ENCODE measurements at regions not wholly inside any gene's neighbourhood (a gene's known extent, or its start where the extent isn't known, plus 50 kb on each side); places are given as distances from the start of the nearest gene placed in this dataset.
A peak's percentile ranks its signal among the peaks of the same experiment; 100 is the strongest.

DNA sequence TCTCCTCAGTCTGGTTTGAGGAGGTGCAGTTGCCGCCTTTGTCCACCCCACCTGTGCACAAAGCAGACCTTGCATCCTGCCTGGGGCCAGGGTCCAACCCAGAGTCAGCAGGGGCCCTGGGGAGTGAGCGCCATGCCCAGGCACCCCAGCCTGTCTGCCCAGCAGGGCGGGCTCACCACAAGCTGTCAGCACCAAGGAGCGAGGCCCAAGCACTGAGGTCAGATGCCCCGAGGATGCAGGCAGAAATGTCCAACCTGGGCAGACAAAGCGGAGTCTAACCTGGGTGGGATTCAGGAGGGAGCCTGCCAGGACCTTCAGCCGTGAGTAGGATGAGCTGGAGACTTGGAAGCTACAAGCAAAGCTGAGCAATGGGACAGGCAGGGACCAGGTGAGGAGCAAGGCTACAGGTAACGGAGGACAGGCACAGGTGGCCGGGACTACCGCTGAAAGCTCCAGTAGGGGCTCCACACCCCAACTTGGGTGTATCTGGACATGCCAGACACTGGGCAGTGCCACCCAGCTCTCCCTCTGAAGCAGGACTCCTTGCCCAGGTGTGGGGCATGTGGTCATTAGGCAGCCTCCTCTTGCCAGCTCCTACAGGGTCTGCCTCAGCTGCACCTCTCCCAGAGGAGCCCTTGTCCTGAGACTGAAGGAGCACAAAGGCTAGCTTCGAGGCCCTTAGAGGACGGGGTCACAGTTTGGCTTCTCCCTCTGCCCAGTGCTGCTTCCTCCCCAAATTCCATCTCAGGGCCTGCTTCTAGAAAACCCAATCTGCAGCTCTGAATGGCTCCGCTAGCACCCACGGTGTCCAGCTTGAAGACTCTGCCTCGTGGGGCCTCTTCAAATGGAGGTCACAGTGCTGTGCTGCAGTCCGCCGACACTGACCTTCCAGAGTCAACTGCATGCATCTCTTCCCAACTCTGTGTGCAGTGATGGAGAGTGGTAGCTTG, 210.6 kb upstream of the CDYL start:
- no peak overlapping the region for H3K4me3 ChIP-seq
- no peaks in the 10 kb centered on the region for H3K27me3 ChIP-seq
- peaks cover 0 to 7% (median 0%) of the 10 kb centered on the region in 4 donors for H3K4me1 ChIP-seq
- H3K36me3 ChIP-seq, result no peaks in the 10 kb centered on the region
- peak overlapping the region in 2 of 5 donors; percentile 30 to 44 for H3K27ac ChIP-seq
- DNase-seq, result no peak
- intact Hi-C loops (cut with DNase I; ENCODE audit: low total_unique reads), result no loop called here
- 77 to 91% (median 88%) methylated on average over 17 of the region's 17 CpGs for WGBS, 5 donors
- peaks cover 0 to 10% (median 9%) of the 10 kb centered on the region in 4 donors for H3K9me3 ChIP-seq
- TF ChIP-seq EP300 (IDR thresholded peaks at IDR 0.05) (no peak), POLR2A (IDR thresholded peaks at IDR 0.05) (no peak), CTCF (IDR thresholded peaks at IDR 0.05) (no peak), POLR2AphosphoS5 (IDR thresholded peaks at IDR 0.05) (no peak)

GRCh38 chr6:4564801-4565271, 211.4 kb upstream of the CDYL start:
- Histone ChIP-seq H3K9me3 (peaks cover 0 to 2% (median 2%) of the 10 kb centered on the region in 4 donors), H3K27ac (peak overlapping the region in 2 of 5 donors; percentile 30 to 44), H3K36me3 (no peaks in the 10 kb centered on the region), H3K27me3 (no peaks in the 10 kb centered on the region), H3K4me1 (peaks cover 0 to 7% (median 0%) of the 10 kb centered on the region in 4 donors), H3K4me3 (no peak overlapping the region)
- no peak for TF ChIP-seq CTCF (IDR thresholded peaks at IDR 0.05)
- TF ChIP-seq POLR2A (IDR thresholded peaks at IDR 0.05), result no peak
- TF ChIP-seq EP300 (IDR thresholded peaks at IDR 0.05), result no peak
- no peak for TF ChIP-seq POLR2AphosphoS5 (IDR thresholded peaks at IDR 0.05)
- peak in 1 of 2 donors; percentile 18 for DNase-seq
- intact Hi-C loops (cut with DNase I; ENCODE audit: low total_unique reads), result no loop called here
- 46 to 66% (median 61%) methylated on average over 6 of the region's 6 CpGs for WGBS, 5 donors

DNA sequence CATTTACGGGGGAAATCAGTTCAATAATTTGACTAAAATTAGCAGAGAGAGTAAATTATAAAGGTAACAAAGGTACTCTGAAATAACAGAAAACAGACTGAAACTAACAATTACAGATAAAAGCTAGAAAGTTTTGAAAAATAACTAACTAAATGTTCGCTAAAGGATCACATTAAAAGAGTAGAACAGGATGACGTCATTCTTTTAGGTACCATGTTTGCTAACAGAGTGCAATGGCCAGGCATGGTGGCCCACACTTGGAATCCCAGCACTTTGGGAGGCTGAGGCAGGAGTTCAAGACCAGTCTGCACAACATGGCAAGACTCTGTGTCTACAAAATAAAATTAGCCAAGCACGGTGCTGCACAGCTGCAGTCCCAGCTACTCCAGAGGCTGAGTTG, 212.3 kb upstream of the CDYL start:
- no peaks in the 10 kb centered on the region for H3K9me3 ChIP-seq
- no peak overlapping the region for H3K4me3 ChIP-seq
- WGBS, 5 donors, result 51 to 95% (median 92%) methylated on average over 4 of the region's 4 CpGs
- TF ChIP-seq POLR2AphosphoS5 (IDR thresholded peaks at IDR 0.05) (no peak), POLR2A (IDR thresholded peaks at IDR 0.05) (no peak)
- no peak overlapping the region for H3K27ac ChIP-seq
- no peaks in the 10 kb centered on the region for H3K27me3 ChIP-seq
- H3K36me3 ChIP-seq, result no peaks in the 10 kb centered on the region
- no peak for DNase-seq
- H3K4me1 ChIP-seq, result peaks cover 0 to 7% (median 0%) of the 10 kb centered on the region in 4 donors
- intact Hi-C loops (cut with DNase I; ENCODE audit: low total_unique reads), result no loop called here

- WGBS, 5 donors, result 73 to 83% (median 78%) methylated on average over 5 of the region's 5 CpGs
- H3K4me1 ChIP-seq, result peaks cover 0 to 7% (median 0%) of the 10 kb centered on the region in 4 donors
- no peaks in the 10 kb centered on the region for H3K9me3 ChIP-seq
- no peaks in the 10 kb centered on the region for H3K27me3 ChIP-seq
- no peak overlapping the region for H3K27ac ChIP-seq
- no peaks in the 10 kb centered on the region for H3K36me3 ChIP-seq
- TF ChIP-seq POLR2AphosphoS5 (IDR thresholded peaks at IDR 0.05) (no peak), CTCF (IDR thresholded peaks at IDR 0.05) (no peak)
- intact Hi-C loops (cut with DNase I; ENCODE audit: low total_unique reads), result no loop called here
- DNase-seq, result no peak
- no peak overlapping the region for H3K4me3 ChIP-seq
Observed at GRCh38 chr6:4563156-4563555, 213.0 kb upstream of the CDYL start.

Data from stomach (tissue), 8 donors.